C4-2B (cell line): ENCODE measurements at regions not wholly inside any gene's neighbourhood (a gene's known extent, or its start where the extent isn't known, plus 50 kb on each side); places are given as distances from the start of the nearest gene placed in this dataset.

ENCODE experiments used
- H3K27ac ChIP-seq: fragments of 450-650 bp; 2 replicates; pipeline ENCODE4 v1.5.1; 2017
- CTCF ChIP-seq: fragments of 450-650 bp; conservative IDR thresholded peaks from 2 replicates; pipeline ENCODE4 v1.5.1; 2017; ENCODE audit warnings: mild to moderate bottlenecking
- ZFX ChIP-seq: fragments of 450-650 bp; IDR thresholded peaks from 2 replicates; pipeline ENCODE4 v1.6.1; 2017

- TF ChIP-seq ZFX (no peak), CTCF (no peak)
- no peak overlapping the region for H3K27ac ChIP-seq
These were observed 125.4 kb upstream of the ADAMTS16 start for GRCh38 chr5:5014586-5015235.

GRCh38 chr5:5017827-5018577, 122.1 kb upstream of the ADAMTS16 start:
- TF ChIP-seq ZFX (no peak), CTCF (no peak)
- H3K27ac ChIP-seq: no peak overlapping the region

DNA sequence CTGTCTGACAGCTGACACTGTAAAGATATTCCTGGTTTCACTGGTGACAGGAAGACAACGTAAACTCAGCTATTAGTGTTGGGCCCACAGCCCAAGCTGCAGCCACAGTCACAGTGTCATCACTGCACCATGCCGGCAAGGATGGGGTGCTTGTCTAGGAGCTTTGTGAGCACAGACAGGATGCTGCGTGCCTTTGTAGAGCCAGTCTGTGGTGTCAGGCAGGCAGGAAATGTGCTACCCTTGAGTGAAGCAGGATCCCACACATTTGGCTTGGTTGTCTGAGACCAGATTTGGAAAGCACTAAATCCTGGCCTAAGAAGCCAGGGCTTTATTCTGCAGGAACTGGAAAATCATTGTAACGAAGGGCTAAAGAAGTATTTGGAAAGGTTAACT, 121.6 kb upstream of the ADAMTS16 start:
- TF ChIP-seq CTCF: no peak
- TF ChIP-seq ZFX: no peak
- no peak overlapping the region for H3K27ac ChIP-seq

DNA sequence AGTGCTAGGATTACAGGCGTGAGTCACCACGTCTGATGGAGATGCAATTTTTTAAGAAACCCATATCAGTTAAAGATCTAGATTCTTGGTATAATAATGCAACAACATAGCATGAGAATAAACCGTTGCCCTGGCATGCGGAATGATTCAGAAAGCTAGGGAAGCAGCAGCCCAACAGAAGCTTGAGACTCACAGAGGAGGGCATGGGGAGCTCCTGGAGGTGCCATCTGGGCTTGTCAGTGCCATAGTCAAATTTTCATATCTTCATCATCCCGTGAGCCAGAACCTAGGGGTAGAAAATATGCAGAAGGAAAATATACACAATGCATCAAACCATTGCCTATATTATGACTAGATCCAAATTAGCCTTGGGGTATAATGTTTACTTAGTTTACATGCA, 118.7 kb upstream of the ADAMTS16 start:
- TF ChIP-seq ZFX: no peak
- TF ChIP-seq CTCF: no peak
- H3K27ac ChIP-seq: no peak overlapping the region

- no peak; the same call in 1 of the 2 replicates for TF ChIP-seq CTCF
- no peak for TF ChIP-seq ZFX
- no peak overlapping the region for H3K27ac ChIP-seq
These were observed 114.9 kb upstream of the ADAMTS16 start for GRCh38 chr5:5025098-5025773.

GRCh38 chr5:5025774-5026408, 114.2 kb upstream of the ADAMTS16 start:
- H3K27ac ChIP-seq: no peak overlapping the region
- TF ChIP-seq ZFX: no peak
- TF ChIP-seq CTCF: no peak

DNA sequence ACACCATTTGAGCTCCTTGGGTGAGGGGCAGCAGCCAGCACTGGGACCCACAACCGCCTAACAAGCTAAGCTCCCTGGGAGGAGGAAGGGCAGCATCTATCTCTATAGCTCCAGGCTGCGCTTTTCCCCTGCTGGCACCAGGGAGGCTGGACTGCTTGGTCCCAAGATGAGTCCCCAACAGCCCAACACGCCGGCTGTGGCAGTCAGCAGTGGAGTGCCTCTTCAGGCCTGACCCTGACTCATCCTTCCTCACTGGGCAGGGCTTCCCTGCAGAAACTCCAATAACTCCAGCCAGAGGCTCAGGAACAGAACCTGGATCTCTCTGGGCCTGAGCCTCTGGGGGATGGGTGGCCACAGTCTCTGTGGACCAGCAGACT, 113.7 kb upstream of the ADAMTS16 start:
- H3K27ac ChIP-seq: no peak overlapping the region
- TF ChIP-seq ZFX (no peak), CTCF (no peak)
